Fibroblast of pulmonary artery (primary cell): ENCODE measurements at regions not wholly inside any gene's neighbourhood (a gene's known extent, or its start where the extent isn't known, plus 50 kb on each side); places are given as distances from the start of the nearest gene placed in this dataset.
"Not testable (repeated sequence)": the region's sequence is repeated elsewhere in the genome, so short reads cannot be mapped to it uniquely, and the experiment has no call there.

ENCODE experiments used
- DNase-seq: peaks from one replicate; pipeline ENCODE4 v3.0.0-alpha.2; 2010; ENCODE audit warnings: low read depth
- H3K4me3 ChIP-seq: replicated peaks from 2 replicates; pipeline ENCODE4 v1.5.1; 2011; ENCODE audit warnings: low read depth, mild to moderate bottlenecking, control low read depth, low read length, moderate library complexity
- TF ChIP-seq, protein P1 (sequence below): IDR thresholded peaks from 2 replicates; pipeline ENCODE4 v1.5.1; 2011; ENCODE audit warnings: mild to moderate bottlenecking, control low read depth, low read length, inconsistent platforms; ENCODE audit errors: missing control alignments

DNA sequence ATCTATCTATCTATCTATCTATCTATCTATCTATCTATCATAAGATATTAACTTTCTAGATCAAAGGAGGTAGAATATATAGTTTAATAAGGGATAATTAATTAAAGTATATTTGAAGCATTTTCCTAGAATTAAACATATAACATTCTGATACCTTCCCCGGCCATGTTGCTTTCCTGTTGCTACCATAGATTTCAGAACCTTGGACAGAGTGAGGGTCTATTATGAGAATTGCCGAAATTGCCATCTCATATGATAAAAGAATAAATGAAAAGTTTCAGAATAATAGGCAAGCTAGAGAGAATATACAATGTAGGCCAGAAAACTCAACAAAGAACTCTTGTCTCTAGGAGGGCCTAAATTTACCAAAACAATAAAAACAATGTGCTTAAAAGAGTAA lies 706.1 kb upstream of the TMPRSS15 start:
- no peak overlapping the region for H3K4me3 ChIP-seq
- no peak for DNase-seq
- TF ChIP-seq, protein P1, sequence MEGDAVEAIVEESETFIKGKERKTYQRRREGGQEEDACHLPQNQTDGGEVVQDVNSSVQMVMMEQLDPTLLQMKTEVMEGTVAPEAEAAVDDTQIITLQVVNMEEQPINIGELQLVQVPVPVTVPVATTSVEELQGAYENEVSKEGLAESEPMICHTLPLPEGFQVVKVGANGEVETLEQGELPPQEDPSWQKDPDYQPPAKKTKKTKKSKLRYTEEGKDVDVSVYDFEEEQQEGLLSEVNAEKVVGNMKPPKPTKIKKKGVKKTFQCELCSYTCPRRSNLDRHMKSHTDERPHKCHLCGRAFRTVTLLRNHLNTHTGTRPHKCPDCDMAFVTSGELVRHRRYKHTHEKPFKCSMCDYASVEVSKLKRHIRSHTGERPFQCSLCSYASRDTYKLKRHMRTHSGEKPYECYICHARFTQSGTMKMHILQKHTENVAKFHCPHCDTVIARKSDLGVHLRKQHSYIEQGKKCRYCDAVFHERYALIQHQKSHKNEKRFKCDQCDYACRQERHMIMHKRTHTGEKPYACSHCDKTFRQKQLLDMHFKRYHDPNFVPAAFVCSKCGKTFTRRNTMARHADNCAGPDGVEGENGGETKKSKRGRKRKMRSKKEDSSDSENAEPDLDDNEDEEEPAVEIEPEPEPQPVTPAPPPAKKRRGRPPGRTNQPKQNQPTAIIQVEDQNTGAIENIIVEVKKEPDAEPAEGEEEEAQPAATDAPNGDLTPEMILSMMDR: no peak

DNA sequence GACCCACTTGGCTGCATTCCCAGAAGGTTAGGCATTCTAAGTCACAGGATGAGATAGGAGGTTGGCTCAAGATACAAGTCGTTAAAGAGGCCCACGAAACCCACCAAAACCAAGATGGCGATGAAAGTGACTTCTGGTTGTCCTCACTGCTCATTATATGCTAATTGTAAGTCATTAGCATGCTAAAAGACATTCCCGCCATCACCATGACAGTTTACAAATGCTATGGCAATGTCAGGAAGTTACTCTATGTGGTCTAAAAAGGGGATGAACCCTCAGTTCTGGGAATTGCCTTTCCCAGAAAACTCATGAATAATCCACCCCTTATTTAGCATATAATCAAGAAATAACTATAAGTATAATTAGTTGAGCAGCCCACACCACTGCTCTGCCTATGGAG lies 715.7 kb upstream of the TMPRSS15 start:
- H3K4me3 ChIP-seq: not testable (repeated sequence)

DNA sequence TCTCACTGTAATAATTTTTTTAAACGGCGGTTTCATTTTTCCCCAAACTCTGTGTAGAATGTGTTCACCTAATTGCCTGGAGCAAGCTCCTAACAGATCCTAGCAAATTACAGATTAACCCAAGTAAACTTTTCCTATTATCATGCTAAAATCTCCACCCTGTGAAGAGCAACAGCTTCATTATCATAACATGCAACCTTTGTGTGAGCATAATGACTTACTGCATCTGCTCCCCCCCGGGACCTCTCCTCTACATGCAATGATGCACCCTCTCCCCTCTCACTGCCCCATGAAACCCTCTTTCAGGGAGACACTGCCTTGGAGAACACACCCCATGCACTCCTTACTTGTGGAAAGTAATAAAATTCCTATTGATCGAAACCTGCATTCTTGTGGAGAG lies 717.0 kb upstream of the TMPRSS15 start:
- no peak for DNase-seq
- no peak overlapping the region for H3K4me3 ChIP-seq
- TF ChIP-seq, protein P1: no peak

More for the DNA sequence above, 715.7 kb upstream of the TMPRSS15 start:
- not testable (repeated sequence) for DNase-seq

- DNase-seq: no peak
- no peak overlapping the region for H3K4me3 ChIP-seq
- TF ChIP-seq, protein P1: no peak
Measured at GRCh38 chr21:19122356-19122755, 718.8 kb upstream of the TMPRSS15 start.

DNA sequence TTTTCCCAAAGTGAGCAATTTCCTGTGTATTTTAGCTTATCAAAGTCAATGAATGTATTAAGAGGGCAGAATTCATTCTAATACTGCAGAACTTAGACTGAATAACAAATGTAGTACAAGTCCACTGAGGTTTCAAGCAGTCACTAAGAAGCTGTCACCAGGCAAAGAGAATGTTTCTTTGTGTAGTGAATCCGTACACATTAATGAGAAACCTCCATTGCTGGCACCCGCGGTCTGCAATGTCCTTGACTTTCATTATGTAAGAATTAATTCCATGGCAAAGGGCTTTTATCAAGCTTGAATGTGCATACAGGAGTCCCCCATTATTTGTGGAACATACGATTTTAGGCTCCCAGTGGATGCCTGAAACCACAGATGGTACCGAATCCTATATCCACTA lies 719.5 kb upstream of the TMPRSS15 start:
- H3K4me3 ChIP-seq: no peak overlapping the region
- TF ChIP-seq, protein P1: no peak
- no peak for DNase-seq

- H3K4me3 ChIP-seq: no peak overlapping the region
- DNase-seq: no peak
- TF ChIP-seq, protein P1: no peak
Measured at GRCh38 chr21:19123525-19123924, 719.9 kb upstream of the TMPRSS15 start.

- DNase-seq: no peak
- no peak overlapping the region for H3K4me3 ChIP-seq
- TF ChIP-seq, protein P1: no peak
Measured at GRCh38 chr21:19124691-19125090, 721.1 kb upstream of the TMPRSS15 start.
